Vagina (tissue), 2 donors: ENCODE measurements at regions not wholly inside any gene's neighbourhood (a gene's known extent, or its start where the extent isn't known, plus 50 kb on each side); places are given as distances from the start of the nearest gene placed in this dataset.

Experiments used
- CTCF ChIP-seq, 3 experiments: fragments of 450-650 bp in 2 of 3; fragments of 200-600 bp in 1 of 3; sonication (generic) in 1 of 3; IDR thresholded peaks; one replicate each; pipeline ENCODE4 v1.5.1; 2017 to 2019; ENCODE audit warnings: antibody characterized with exemption in 3 of 3, mild to moderate bottlenecking in 2 of 3, moderate library complexity in 2 of 3
- POLR2A ChIP-seq, 2 donors: fragments of 450-650 bp; IDR thresholded peaks; one replicate each; pipeline ENCODE4 v1.6.1; 2017; ENCODE audit warnings: antibody characterized with exemption in 2 of 2, mild to moderate bottlenecking in 2 of 2, moderate library complexity in 2 of 2

- TF ChIP-seq CTCF (IDR thresholded peaks at IDR 0.05) (no peak), POLR2A (IDR thresholded peaks at IDR 0.05) (no peak)
Measured at GRCh38 chr9:89679016-89679415, 74.2 kb downstream of the GADD45G start.
